MM.1S (cell line): ENCODE measurements at regions not wholly inside any gene's neighbourhood (a gene's known extent, or its start where the extent isn't known, plus 50 kb on each side); places are given as distances from the start of the nearest gene placed in this dataset.

Experiments
- DNase-seq: peaks from one replicate; pipeline ENCODE4 v3.0.0-alpha.2; 2015
- H2AFZ ChIP-seq: fragments of 300-600 bp; sonication (generic); 2 replicates; pipeline ENCODE4 v1.6.0; 2016; ENCODE audit warnings: antibody characterized with exemption, low read length
- H3F3A ChIP-seq: fragments of 300-600 bp; sonication (generic); 2 replicates; pipeline ENCODE4 v1.6.1; 2016; ENCODE audit warnings: mild to moderate bottlenecking, antibody characterized with exemption, low read length, moderate library complexity, mixed read lengths; ENCODE audit not compliant: insufficient read depth
- H3K27ac ChIP-seq: fragments of 300-600 bp; sonication (generic); 2 replicates; pipeline ENCODE4 v1.5.1; 2016; ENCODE audit warnings: mild to moderate bottlenecking, low read length
- H3K27me3 ChIP-seq: fragments of 300-600 bp; sonication (generic); replicated peaks from 2 replicates; pipeline ENCODE4 v1.6.0; 2016; ENCODE audit warnings: low read length; ENCODE audit not compliant: insufficient read depth
- H3K36me3 ChIP-seq: fragments of 300-600 bp; sonication (generic); replicated peaks from 2 replicates; pipeline ENCODE4 v1.6.1; 2016; ENCODE audit warnings: mild to moderate bottlenecking, low read length, mixed read lengths; ENCODE audit not compliant: insufficient read depth
- H3K4me1 ChIP-seq: fragments of 300-600 bp; sonication (generic); 2 replicates; pipeline ENCODE4 v1.6.1; 2016; ENCODE audit warnings: low read length, mixed read lengths
- H3K4me2 ChIP-seq: fragments of 300-600 bp; sonication (generic); 2 replicates; pipeline ENCODE4 v1.6.0; 2016; ENCODE audit warnings: low read depth, low read length
- H3K4me3 ChIP-seq: fragments of 300-600 bp; sonication (generic); 2 replicates; pipeline ENCODE4 v1.5.1; 2016; ENCODE audit warnings: low read length, mixed read lengths
- H3K79me2 ChIP-seq: fragments of 300-600 bp; sonication (generic); 2 replicates; pipeline ENCODE4 v1.6.1; 2016; ENCODE audit warnings: mixed run types, low read length, mixed read lengths
- H3K9ac ChIP-seq: fragments of 300-600 bp; sonication (generic); 2 replicates; pipeline ENCODE4 v1.6.1; 2016; ENCODE audit warnings: low read length, mixed read lengths
- H3K9me2 ChIP-seq: fragments of 300-600 bp; sonication (generic); replicated peaks from 2 replicates; pipeline ENCODE4 v1.6.1; 2016; ENCODE audit warnings: mild to moderate bottlenecking, low read length, mixed read lengths; ENCODE audit not compliant: insufficient read depth
- H3K9me3 ChIP-seq: fragments of 300-600 bp; sonication (generic); replicated peaks from 2 replicates; pipeline ENCODE4 v1.6.1; 2016; ENCODE audit warnings: mild to moderate bottlenecking, low read length, mixed read lengths; ENCODE audit not compliant: insufficient read depth
- H4K20me1 ChIP-seq: fragments of 300-600 bp; sonication (generic); 2 replicates; pipeline ENCODE4 v1.6.1; 2016; ENCODE audit warnings: mild to moderate bottlenecking, low read length, moderate library complexity, mixed read lengths; ENCODE audit not compliant: insufficient read depth
- EZH2 ChIP-seq: fragments of 300-600 bp; sonication (generic); optimal IDR thresholded peaks from 2 replicates; pipeline ENCODE3; 2017; ENCODE audit warnings: low read depth, mild to moderate bottlenecking, antibody characterized with exemption, low read length, mixed read lengths
- EZH2phosphoT487 ChIP-seq: fragments of 300-600 bp; sonication (generic); IDR thresholded peaks from 2 replicates; pipeline ENCODE4 v1.6.1; 2018; ENCODE audit warnings: antibody characterized with exemption, low read length
- TF ChIP-seq, protein P1 (sequence below): fragments of 300-600 bp; sonication (generic); IDR thresholded peaks from 2 replicates; pipeline ENCODE4 v1.5.1; 2016; ENCODE audit warnings: antibody characterized with exemption, low read length, mixed read lengths

DNA sequence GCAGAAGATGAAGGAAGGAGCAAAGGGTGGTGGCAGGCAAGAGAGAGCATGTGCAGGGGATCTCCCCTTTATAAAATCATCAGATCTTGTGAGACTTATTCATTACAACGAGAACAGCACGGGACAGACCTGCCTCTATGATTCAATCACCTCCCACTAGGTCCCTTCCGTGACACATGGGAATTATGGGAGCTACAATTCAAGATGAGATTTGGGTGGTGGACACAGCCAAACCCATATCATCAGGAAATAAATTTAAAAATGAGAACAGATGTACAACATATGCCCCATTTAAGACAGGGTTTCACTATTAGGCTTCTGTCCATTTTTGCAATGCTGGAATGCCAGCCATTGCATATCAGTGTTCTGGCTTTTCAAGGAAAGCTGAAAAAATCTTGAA lies 346.7 kb upstream of the SLIT2 start:
- Histone ChIP-seq H3K36me3 (no peaks in the 10 kb centered on the region), H3K9me2 (no peaks in the 10 kb centered on the region), H3K27ac (no peak overlapping the region), H3K9me3 (no peaks in the 10 kb centered on the region), H3K4me2 (no peak overlapping the region), H3K9ac (no peak overlapping the region), H3K4me3 (no peak overlapping the region), H3K79me2 (no peaks in the 10 kb centered on the region), H2AFZ (no peak overlapping the region), H3F3A (no peaks in the 10 kb centered on the region), H3K27me3 (no peaks in the 10 kb centered on the region), H4K20me1 (no peaks in the 10 kb centered on the region), H3K4me1 (no peaks in the 10 kb centered on the region)
- no peak for DNase-seq
- TF ChIP-seq EZH2, result no peak
- TF ChIP-seq EZH2phosphoT487, result no peak
- TF ChIP-seq, protein P1, sequence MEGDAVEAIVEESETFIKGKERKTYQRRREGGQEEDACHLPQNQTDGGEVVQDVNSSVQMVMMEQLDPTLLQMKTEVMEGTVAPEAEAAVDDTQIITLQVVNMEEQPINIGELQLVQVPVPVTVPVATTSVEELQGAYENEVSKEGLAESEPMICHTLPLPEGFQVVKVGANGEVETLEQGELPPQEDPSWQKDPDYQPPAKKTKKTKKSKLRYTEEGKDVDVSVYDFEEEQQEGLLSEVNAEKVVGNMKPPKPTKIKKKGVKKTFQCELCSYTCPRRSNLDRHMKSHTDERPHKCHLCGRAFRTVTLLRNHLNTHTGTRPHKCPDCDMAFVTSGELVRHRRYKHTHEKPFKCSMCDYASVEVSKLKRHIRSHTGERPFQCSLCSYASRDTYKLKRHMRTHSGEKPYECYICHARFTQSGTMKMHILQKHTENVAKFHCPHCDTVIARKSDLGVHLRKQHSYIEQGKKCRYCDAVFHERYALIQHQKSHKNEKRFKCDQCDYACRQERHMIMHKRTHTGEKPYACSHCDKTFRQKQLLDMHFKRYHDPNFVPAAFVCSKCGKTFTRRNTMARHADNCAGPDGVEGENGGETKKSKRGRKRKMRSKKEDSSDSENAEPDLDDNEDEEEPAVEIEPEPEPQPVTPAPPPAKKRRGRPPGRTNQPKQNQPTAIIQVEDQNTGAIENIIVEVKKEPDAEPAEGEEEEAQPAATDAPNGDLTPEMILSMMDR, result no peak

DNA sequence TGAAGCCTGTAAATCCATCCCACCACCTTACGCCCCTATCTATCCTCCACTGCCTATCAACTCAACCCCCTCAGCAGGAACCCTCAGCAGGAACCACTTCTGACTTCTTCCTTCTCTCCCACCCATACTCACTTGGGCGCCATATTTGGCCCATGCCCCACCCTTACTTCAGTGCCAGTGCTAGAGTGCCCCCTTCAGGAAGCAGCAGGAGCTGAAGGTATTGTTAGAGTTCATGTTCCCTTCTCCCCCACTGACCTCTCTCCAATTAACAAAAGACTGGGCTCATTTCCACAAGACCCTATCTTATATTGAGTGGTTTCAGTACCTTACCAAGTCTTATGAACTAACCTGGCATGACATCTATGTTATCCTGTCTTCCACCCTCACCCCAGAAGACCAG lies 363.1 kb upstream of the SLIT2 start:
- Histone ChIP-seq H3K9ac (no peak overlapping the region), H4K20me1 (no peaks in the 10 kb centered on the region), H3K4me3 (no peak overlapping the region), H3K4me1 (no peaks in the 10 kb centered on the region), H3K27me3 (no peaks in the 10 kb centered on the region), H3K9me2 (no peaks in the 10 kb centered on the region), H3K4me2 (no peak overlapping the region), H3K36me3 (no peaks in the 10 kb centered on the region), H3K27ac (no peak overlapping the region), H2AFZ (no peak overlapping the region), H3K79me2 (no peaks in the 10 kb centered on the region), H3K9me3 (no peaks in the 10 kb centered on the region), H3F3A (no peaks in the 10 kb centered on the region)
- TF ChIP-seq EZH2 (no peak), EZH2phosphoT487 (no peak)
- TF ChIP-seq, protein P1, result no peak
- DNase-seq, result no peak

GRCh38 chr4:19883841-19884240 lies 367.9 kb upstream of the SLIT2 start:
- Histone ChIP-seq H3F3A (no peaks in the 10 kb centered on the region), H3K9me2 (no peaks in the 10 kb centered on the region), H4K20me1 (no peaks in the 10 kb centered on the region), H2AFZ (no peak overlapping the region), H3K27me3 (no peaks in the 10 kb centered on the region), H3K4me2 (no peak overlapping the region), H3K79me2 (no peaks in the 10 kb centered on the region), H3K4me3 (no peak overlapping the region), H3K9ac (no peak overlapping the region), H3K9me3 (no peaks in the 10 kb centered on the region), H3K27ac (no peak overlapping the region), H3K4me1 (no peaks in the 10 kb centered on the region), H3K36me3 (no peaks in the 10 kb centered on the region)
- no peak for DNase-seq
- TF ChIP-seq EZH2phosphoT487 (no peak), EZH2 (no peak)
- TF ChIP-seq, protein P1, result no peak

- Histone ChIP-seq H3K9ac (no peak overlapping the region), H3F3A (no peaks in the 10 kb centered on the region), H3K4me2 (no peak overlapping the region), H4K20me1 (no peaks in the 10 kb centered on the region), H2AFZ (no peak overlapping the region), H3K9me2 (no peaks in the 10 kb centered on the region), H3K4me1 (no peaks in the 10 kb centered on the region), H3K36me3 (no peaks in the 10 kb centered on the region), H3K79me2 (no peaks in the 10 kb centered on the region), H3K27ac (no peak overlapping the region), H3K27me3 (no peaks in the 10 kb centered on the region), H3K9me3 (no peaks in the 10 kb centered on the region), H3K4me3 (no peak overlapping the region)
- TF ChIP-seq EZH2phosphoT487 (no peak), EZH2 (no peak)
- TF ChIP-seq, protein P1, result no peak
- no peak for DNase-seq
Measured at GRCh38 chr4:19880206-19880605, 371.5 kb upstream of the SLIT2 start.
